SK-N-SH (cell line): ENCODE measurements at regions not wholly inside any gene's neighbourhood (a gene's known extent, or its start where the extent isn't known, plus 50 kb on each side); places are given as distances from the start of the nearest gene placed in this dataset.

Experiments
- CTCF ChIP-seq: fragments of 200-600 bp; sonication (generic); IDR thresholded peaks from 2 replicates; pipeline ENCODE4 v1.6.1; 2017; ENCODE audit warnings: antibody characterized with exemption, mild to moderate bottlenecking, moderate library complexity
- EP300 ChIP-seq, 2 experiments: IDR thresholded peaks; 2 replicates each; pipeline versions ENCODE4 v1.4.0 to v1.6.1; 2012; ENCODE audit warnings: borderline replicate concordance in 1 of 2, low read depth in 1 of 2, low read length in 1 of 2
- EZH2phosphoT487 ChIP-seq: fragments of 200-600 bp; sonication (generic); IDR thresholded peaks from 2 replicates; pipeline ENCODE4 v1.6.1; 2017; ENCODE audit warnings: low read depth, mixed run types, mild to moderate bottlenecking, antibody characterized with exemption, moderate library complexity, borderline replicate concordance
- FOXM1 ChIP-seq: IDR thresholded peaks from 2 replicates; pipeline ENCODE4 v1.4.0; 2012; ENCODE audit warnings: low read depth, mild to moderate bottlenecking
- GATA2 ChIP-seq: sonication (generic); formaldehyde crosslinking; IDR thresholded peaks from 2 replicates; pipeline ENCODE4 v1.5.0; 2020; ENCODE audit warnings: mild to moderate bottlenecking, missing genetic modification reagents
- REST ChIP-seq: IDR thresholded peaks from 2 replicates; pipeline ENCODE4 v1.6.1; 2012; ENCODE audit warnings: mild to moderate bottlenecking, low read depth, low read length, moderate library complexity
- SIN3A ChIP-seq: IDR thresholded peaks from 2 replicates; pipeline ENCODE4 v1.6.1; 2012; ENCODE audit warnings: low read depth, mild to moderate bottlenecking, low read length, moderate library complexity, borderline replicate concordance

- no peak for TF ChIP-seq CTCF
- TF ChIP-seq GATA2 (CRISPR knock-in tag), result no peak
- no peak for TF ChIP-seq SIN3A
- no peak for TF ChIP-seq FOXM1
- TF ChIP-seq REST, result no peak
- no peak for TF ChIP-seq EZH2phosphoT487
- TF ChIP-seq EP300 (IDR thresholded peaks at IDR 0.05; ENCODE audit: borderline replicate concordance in 1 of 2, low read depth in 1 of 2, low read length in 1 of 2), result no peak
Measured at GRCh38 chr4:166502660-166503059, 629.6 kb downstream of the TLL1 start.
